GM19452 (cell line): ENCODE measurements at regions not wholly inside any gene's neighbourhood (a gene's known extent, or its start where the extent isn't known, plus 50 kb on each side); places are given as distances from the start of the nearest gene placed in this dataset.
"Not testable (repeated sequence)": the region's sequence is repeated elsewhere in the genome, so short reads cannot be mapped to it uniquely, and the experiment has no call there.

Experiments
- ATAC-seq: cut with Tn5 transposase; IDR thresholded peaks from one replicate; pipeline ENCODE4 v1.9.1; 2021; ENCODE audit not compliant: unreplicated experiment

DNA sequence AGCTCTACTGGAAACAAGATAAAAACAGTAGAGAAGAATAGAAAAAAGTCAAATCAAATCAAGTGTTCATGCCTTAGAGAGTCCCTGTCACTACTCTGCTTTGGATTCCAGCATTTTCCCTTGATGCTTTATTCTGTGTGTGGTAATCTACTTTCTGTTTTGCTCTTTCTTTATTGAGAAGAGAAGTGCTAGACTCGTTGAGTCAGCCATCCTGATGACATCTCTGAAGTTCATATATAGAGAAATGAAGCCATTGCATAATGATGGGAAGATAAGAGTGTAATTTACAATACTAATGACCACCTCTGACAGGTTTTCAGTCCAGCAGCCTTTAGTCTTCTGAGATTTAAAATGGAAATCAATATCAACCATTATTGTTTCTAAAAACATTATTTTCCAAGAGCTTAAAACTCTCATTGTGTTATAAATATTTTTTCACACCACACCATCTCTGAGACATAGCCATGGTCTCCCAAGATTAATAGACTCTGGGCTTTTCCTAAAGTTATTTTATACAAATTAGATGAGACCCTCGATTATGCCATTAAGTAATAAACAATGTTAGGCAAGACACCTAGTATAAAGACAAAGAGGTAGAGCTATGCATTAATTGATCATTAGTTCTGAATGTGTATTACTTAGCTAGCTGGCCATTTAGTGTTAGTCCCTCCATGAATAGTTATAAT is 679.0 kb upstream of the ACVR2A start:
- no peak for ATAC-seq

DNA sequence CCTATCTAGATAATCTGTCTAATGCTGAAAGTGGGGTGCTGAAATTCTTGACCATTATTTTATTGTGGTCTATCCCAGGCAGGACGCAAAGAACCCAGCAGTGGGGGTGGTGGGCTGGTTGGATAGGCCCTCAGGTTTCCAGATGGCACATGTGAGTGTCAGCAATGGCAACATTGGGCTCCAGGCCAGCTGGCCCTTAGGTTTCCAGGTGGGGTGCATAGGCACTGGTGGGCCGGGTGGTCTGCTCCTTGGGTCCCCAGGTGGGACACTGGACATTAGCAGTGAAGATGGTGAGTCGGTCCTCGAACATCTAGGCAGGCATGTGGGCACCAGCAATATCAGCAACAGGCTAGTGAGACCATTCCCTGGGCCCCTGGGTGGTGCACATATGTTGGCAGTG is 680.3 kb upstream of the ACVR2A start:
- ATAC-seq: no peak

DNA sequence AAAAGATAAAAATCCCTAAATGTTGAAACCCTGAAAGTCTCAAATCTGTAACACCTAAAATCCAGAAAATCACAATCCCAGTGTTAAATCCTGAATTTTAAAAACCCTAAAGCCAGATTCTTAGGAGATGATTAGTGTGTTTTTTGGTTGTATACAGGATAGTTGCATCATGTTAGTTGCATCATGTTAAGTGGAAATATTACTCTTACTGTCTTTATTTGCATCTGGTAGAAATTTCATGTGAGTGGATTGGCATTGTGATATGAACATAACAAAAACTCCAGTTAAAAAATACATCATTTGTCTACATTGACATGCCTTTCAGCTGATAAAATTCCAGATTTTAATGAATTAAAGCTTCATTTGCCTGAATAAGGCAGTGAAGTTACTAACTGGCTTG is 683.1 kb upstream of the ACVR2A start:
- no peak for ATAC-seq

DNA sequence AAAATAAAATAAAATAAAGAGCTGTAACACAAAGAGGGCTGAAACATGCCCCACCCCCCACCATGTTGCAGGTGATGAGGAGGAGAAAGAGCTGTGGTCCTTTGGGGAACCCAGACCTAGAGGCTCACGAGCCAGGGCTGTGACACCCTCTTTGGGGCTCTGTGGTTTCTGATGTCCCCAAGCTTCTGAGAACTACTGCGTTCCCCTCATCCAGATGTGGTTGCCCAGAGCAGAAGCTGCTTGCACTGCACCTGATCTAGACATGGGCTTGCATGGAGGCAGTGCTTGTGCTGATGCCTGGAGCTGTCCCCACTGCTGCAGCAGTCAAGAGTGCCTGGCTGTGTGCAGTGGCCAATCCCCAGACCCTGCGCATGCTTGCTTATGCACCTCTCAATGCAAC is 687.9 kb upstream of the ACVR2A start:
- ATAC-seq: no peak

DNA sequence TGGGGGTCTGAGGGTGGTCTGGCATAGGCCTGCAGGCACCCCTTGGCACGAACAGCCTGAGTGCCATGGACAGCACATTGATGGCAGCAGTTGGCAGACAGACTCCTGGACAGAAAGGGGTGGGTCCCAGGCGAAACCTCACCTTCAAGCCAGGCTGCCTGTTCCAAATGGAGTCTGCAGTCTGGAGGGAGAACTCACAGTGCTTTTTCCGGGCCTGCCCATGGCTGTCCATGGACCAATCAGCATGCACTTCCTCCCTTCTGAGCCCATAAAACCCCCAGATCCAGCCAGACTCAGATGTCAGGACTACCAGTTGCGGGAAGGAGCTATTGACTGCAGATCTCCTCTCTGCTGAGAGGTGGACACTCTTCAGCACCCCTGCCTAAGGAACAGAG is 694.6 kb upstream of the ACVR2A start:
- ATAC-seq: no peak

DNA sequence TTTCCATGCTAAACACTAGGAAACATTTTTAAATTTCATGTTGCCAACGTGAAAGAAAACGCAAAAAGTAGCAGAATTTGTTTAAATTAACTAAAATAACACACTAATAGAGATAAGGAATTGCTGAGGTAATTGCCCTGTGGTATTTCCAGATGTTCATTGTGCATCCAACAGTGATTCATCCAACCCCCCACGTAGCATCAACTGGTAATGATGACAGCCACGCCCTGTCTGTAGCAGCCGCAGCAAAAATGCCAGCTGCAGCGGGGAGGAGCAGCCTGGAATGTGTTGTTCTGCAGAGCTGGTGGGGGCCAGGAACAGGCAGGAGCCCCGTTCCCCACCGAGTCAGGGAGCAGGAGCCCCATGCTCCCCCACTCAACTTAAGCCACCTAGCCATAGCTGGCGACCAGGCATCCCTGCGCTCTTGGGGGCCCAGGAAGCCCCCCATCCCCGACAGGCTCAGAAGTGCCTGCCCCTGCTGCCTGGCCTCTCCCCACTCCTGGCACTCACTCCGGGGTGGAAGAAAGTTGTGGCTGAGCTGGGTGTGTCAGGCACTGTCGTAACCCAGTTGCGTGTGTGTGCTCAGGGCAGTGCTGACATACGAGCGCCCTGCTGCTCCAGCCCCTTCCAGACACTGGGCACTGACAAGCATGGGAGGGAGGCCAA is 695.1 kb upstream of the ACVR2A start:
- no peak for ATAC-seq

DNA sequence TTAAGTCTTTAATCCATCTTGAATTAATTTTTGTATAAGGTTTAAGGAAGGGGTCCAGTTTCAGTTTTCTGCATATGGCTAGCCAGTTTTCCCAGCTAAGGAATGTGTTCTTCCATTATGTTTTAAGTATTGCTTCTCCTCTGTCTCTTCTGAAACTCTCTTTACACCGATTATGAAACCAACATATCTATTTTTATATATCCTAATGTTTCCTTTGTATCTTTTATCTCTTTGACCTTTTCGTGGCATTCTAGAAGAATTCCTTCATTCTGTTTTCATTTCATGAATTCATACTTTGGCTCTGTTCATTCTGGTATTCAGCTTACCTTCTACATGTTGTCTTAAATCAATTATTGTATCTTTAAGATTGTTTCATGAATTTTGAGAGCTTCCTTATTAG is 697.0 kb upstream of the ACVR2A start:
- no peak for ATAC-seq

DNA sequence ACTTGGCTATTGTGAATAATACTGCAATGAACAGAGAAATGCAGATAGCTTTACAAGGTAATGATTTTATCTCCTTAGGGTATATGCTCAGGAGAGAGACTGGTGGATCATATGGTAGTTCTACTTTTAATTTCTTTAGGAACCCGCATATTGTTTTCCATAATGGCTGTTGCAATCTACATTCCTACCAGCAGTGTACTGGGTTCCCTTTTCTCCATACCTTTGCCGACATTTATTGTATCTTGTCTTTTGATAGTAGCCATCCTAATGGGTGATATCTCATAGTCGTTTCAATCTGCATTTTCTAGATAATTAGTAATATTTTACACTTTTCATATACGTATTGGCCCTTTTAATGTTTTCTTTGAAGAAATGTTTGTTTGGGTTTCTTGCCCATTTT is 702.9 kb upstream of the ACVR2A start:
- ATAC-seq: no peak

DNA sequence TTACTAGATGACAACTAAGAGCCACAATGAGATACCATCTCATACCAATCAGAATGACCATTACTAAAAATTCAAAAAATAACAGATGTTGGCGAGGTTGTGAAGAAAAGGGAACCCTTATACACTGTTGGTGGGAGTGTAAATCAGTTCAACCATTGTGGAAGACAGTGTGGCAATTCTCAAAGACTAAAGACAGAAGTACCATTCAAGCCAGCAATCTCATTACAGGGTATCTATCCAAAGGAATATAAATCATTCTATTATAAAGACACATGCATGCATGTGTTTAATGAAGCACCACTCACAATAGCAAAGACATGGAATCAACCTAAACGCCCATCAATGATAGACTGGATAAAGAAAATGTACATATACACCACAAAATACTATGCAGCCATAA is 705.1 kb upstream of the ACVR2A start:
- not testable (repeated sequence) for ATAC-seq

DNA sequence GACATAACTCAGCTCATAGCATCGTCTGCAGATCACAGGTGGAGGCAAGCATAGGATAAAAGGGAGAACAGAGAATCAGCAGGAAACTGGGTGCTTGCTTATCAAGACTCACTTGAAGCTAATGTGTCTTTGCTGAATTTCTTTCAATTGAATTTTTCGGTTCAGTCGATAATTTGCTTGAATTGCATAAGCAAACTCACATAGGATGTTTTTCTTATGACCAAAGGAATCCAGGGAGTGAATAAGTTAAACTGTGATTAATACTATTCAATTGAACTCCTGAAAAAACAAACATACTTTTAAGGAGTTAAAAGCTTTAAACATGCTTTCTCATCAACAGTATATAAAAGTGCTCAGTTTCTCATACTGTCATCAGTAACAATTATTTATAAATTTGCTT is 707.1 kb upstream of the ACVR2A start:
- ATAC-seq: no peak

DNA sequence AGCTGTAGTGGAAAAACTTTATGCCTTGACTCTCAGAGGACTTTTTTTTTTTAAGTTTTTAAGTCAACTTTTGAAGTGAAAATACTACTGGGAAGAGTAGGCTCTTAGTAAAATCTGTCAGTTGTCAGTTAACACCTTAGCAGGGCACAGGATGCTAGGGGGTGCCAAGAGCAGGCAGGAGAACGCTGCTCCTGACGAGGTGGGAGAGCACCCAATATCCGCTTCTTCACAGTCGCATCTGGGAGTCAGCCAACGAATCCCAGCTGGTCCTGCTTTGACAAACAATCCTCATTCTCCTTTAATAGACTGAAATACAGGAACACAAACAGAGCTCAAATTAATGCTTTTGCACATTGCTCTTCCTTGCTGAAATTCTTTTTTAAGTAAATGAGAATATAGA is 709.5 kb upstream of the ACVR2A start:
- no peak for ATAC-seq

DNA sequence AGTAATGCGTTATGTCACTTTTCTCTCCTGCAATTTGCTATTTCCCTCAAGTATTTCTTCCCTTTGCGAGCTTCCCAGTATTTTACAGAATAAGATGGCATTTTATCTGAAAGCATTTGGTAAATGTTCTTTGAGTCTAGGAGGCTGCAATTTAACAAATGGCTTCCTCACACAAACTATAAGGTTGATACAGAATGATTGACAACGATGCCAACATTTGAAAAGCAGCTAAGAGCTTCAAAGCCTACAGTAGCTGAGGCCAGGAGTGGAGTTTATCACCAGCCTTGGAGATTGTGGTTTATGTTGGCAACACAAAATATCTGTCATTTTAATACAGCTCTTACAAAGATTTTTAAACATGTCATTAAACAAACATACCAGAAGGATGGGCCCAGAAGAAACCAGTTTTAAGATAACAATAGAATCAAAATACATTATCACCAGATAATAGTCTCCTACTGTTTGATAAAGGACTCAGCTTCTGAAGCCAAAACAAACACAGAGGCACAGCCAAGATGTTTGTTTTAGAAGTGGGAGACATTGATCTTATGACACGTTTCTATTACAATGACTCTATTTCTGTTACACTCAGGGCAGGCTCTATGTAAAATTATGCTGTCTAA is 711.4 kb upstream of the ACVR2A start:
- no peak for ATAC-seq

DNA sequence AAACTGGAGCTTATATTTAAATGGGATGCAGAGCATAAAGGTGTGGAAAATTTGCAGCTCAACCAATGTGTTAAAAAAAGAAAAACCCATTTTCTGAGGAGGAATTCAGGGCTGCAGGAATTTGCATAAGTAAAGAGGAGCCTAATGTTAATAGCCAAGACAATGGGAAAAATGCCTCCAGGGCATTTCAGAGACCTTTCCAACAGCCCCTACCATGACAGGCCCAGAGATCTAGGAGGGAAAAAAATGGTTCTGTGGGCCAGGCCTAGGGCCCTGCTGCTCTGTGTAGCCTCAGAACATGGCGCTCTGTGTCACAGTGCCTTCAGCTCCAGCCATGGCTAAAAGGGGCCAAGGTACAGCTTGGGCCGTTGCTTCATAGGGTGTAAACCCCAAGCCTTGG is 719.7 kb upstream of the ACVR2A start:
- ATAC-seq: no peak

DNA sequence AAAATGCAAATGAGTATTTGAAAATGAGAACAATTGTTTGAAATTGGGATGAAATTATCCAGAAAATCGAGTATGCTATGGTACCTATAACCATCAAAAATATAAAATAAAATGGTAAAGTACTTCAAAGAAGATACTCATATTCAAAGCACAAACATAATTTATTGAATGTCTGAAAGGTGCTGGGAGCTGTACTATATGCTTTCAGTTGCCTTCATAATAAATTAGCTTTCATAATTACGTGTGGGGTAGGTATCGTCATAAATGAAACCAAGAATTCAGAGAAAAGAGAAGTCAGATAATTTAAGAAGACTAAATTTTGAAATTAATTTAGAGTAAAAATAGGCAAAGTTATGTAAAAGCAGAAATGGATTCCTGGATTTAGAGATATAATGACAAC is 721.9 kb upstream of the ACVR2A start:
- no peak for ATAC-seq

DNA sequence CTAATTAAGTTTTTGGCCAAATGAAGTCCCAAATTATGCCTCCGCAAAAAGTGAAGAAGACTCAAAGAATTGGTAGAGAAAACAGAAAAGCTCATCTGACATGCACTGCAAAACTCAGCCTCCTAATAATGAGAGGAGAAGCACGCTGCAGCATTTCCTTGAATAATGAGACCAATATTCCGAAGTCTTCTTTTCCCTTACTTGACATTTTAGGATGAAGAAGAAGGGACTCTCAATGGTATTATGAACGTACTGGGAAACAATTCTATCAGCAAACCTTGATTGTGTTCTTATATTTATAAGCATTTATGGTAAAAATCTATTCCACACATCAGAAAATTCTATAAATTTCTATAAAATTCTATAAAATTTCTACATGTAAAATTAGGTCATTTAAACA is 733.9 kb upstream of the ACVR2A start:
- no peak for ATAC-seq

DNA sequence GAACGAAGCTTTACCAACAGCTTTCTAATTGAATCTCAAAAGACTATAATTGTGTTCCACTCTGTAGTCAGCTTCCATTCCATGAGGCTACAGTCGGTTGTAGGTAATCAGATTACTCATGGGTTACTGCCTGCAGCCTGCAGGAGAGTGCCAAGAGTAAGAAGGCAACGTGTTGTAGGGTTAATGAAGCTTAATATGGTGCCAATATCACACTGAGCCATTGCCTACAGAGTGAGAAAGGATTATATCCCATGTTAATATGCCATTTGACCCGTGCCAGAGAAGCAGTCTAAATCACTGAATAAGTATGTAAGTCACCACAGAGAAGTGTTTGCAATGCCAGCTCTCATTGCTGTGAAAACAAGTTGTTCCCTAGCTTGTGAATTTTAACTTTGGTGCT is 734.5 kb upstream of the ACVR2A start:
- no peak for ATAC-seq

DNA sequence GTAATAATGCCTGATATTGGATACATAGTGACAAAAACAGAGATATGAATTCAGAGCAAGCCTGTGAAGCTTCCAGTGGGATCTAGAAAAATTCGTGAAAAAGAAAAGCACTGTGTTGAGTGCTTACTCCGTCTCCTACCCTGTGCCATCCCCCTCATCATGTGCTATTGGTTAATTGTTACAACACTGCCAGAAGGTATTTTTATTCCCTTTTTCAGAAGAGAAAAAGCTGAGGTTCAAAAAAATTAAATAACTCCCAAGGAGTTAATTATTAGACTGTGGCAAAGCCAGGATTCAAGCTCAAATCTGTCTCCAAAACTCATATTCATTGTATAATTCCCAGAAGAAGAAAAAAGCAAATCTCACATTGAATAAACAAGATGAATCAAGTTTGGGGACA is 735.5 kb upstream of the ACVR2A start:
- no peak for ATAC-seq

DNA sequence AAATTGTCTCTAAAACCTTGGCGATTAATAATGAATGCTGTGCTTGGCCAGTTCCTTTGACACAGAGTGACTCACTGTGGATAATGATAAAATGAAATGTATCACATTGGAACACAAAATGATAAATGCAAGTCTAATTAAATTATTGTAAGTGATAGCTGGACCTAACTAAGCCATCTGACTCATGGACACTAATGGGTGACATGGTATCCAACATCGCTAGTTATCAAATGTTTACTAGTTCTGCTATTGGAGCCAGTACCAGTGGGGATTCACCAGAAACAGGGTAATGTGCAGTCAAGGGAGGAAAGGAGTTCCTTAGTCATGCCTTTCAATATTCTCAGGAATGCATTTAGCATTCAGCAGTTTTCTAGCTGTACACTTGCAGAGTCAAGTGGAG is 736.3 kb upstream of the ACVR2A start:
- no peak for ATAC-seq

DNA sequence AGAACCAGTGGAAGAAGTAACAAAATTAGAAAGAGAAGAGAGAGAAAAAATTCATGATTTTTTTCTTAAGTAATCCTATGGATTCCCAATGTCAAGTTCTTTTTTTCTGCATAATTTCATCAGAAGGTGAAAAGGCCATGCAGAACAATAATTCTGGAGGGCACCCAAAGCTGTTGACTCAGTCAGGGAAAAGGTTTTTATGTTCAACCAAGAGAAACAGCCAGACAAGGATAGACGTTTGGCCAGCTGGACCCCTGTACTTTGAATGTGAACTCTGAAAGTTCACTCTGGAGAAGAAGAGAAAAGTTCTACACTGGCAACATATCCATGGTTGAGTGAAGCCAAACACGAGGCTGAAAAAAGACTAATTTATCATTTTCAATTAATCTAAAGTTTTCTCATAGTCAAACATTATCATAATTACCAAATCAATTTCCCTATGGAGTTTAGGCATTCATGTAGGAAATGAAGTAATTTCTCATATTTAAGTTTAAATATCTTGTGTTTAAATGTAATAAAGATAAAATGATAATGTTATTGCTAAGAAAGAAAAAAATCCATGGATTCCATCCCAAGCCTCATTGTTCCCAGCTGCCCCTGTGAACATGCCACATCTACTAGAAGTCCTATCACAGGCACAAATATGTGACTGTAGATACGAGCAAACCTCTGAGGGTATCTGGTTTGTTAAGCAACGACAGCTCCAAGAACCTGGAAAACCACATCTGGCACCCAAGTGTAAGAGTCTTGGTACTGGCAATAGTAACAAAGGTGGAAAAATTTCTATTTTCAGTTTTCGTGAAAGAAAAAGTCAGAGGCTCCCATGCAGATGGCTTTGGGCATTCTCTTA is 742.7 kb upstream of the ACVR2A start:
- ATAC-seq: no peak

DNA sequence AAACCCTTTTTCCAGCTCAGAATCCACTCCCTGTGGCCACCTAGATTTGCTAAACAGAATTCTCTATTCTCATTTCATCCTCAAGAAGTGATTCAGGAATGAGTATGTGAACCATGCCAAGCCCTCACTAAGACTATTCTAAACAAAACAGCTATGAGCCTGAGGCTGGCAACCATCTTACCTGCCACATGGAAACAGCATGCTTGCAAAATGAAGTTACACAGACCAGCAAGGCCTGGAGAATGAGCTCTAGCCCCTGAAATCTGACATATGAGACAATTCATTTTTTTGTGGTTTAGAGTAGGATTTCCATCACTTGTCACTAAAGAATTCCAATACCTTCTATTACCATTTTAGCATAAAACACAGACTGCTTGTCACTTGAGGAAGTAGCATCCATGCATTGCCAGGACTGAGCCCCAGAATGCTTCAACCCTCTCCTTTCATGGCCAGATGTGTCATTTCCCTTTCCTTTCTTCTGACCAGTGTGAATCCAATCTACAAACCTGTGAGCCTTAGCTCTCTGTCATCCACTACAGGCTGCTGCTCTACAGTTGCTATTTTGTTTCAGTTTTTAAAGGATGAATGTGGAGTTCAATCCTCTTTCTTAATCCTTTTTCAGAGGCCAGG is 744.3 kb upstream of the ACVR2A start:
- no peak for ATAC-seq

DNA sequence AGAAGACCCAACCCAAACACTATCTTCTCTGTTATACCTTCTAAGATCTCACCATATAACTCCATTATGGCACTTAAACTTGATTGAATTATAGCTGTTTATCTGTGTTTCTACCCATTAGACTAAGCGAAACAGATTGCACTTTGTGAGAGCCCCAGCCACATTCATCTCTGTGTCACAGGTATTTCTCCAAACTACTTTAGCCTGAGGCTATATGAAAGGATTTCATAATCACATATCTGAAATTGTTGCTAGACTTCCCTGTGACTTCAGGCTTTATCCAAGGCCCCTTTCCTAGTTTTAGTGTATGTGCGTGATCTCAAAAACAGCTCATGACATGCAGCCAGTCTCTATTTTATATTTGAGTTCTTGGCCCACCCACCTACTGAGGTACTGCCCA is 745.0 kb upstream of the ACVR2A start:
- ATAC-seq: no peak
